T1000 (cell line): ENCODE measurements at regions not wholly inside any gene's neighbourhood (a gene's known extent, or its start where the extent isn't known, plus 50 kb on each side); places are given as distances from the start of the nearest gene placed in this dataset.

Source experiments
- DNase-seq: peaks from one replicate; lab custom pipeline; 2025; ENCODE audit warnings: mixed read lengths; lab: John Stamatoyannopoulos, UW

DNA sequence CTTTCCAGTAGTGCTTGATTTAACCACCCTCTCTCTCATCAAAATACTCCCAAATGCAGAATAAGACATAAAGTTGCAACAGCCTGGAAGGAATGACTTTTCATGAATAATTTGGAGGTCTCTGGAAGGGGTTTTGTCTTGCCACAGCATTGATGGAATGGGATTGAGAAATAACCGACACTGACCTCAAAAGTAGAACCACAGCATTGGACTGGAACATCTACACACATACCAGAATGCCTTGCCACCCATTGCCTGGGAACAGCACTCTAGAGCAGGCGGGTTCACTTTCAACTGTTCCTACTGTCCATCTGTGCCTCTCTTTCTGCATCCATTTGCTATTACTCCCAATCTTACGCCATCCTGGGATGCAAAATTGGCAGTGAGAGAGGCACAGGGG lies 149.1 kb upstream of the USP24 start:
- DNase-seq: no peak

DNA sequence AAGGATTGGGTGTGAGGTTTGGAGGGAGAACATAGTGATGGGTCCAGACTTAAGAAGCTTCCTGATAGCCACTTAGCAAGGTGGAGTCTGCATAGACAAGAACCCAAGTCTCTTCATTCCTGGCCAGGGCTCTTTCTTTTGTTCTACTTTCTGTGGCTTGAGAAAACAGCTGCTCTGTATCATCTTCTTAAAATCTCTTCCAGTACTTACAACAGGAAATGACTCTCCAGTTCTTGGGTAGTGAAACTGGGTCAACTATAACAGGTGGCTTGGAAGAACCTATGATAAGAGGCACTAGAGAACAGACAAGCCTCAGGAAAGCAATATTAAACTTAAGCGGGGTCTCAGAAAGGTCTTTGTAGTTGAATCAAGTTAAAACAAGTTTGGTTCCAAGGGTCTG lies 148.1 kb upstream of the USP24 start:
- DNase-seq: no peak

GRCh38 chr1:55362558-55362957 lies 147.4 kb upstream of the USP24 start:
- DNase-seq: peak; percentile 16

- DNase-seq: no peak
These were observed 144.4 kb upstream of the USP24 start for GRCh38 chr1:55359611-55360010.

GRCh38 chr1:55358581-55358980 lies 143.4 kb upstream of the USP24 start:
- no peak for DNase-seq

- DNase-seq: no peak
These were observed 140.4 kb upstream of the USP24 start for GRCh38 chr1:55355549-55355948.

GRCh38 chr1:55353707-55354620 lies 138.8 kb upstream of the USP24 start:
- DNase-seq: no peak

DNA sequence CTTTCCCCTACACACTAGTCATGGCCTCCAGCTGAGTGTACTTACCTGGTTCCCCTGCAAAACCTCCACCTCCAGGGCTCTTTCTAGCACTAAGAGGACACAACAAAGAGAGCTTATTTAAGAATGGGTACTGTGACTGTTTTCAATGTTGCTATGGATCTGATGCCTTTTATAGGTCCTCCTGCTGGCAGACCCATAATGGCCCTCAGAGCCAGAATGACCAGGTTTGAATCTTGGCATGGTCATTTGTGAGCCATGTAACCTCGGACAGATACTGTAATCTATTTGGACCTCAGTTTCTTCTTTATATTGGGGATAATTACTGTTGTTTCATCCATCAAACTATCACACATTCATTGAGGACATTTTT lies 137.6 kb upstream of the USP24 start:
- no peak for DNase-seq

DNA sequence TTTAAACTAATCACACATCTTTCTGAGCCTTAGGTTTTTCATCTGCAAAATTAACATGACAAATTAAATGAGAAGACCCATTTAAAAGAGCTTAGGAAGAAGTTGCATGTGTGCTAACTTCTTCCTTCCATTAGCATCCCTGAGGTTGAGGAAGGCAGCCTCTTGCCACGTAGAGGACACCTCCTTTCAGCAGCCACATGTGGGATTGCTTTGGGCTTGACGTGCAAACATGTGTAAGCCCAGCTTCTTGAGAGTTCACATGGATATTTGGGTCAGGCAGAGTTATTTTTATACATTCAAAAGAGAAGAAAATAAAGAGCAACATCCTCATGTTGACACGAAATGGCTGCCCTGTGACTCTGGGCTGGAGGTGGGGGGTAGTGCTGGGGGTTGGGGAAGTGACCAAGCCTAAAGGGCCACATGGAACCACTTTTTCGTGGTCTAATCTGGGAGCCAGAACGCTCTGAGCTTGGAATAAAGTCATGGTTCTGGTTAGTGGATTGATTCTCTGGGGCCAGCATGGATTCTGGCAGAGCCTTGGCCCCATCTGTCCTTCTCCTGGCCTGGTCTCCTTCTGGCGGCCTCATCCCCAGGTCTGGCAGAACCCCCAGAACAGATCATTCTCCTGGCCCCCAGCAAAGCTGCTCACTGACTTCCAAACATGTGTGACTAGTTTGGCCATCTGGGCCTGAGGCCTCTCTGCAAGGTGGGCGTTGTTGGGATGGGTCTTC lies 137.1 kb upstream of the USP24 start:
- no peak for DNase-seq

DNA sequence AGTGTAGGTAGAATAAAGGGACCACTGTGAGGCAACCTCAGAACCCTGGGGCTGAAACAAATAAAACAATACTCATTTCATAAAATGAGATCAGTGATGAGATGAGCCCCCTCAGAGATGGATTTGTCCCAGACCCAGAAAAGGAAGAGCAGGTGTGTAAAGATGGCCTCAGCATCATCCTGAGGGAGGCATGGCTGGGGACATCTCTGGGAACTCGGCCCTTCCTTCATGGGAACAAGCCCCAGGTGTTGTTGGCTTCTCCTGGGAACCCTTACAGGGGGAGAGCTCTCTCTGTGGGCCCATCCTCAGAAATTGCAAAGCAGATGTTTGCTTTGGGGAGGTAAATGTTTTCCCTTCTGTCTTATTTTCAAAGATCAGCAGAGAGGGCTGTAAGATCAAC lies 133.2 kb upstream of the USP24 start:
- DNase-seq: no peak

DNA sequence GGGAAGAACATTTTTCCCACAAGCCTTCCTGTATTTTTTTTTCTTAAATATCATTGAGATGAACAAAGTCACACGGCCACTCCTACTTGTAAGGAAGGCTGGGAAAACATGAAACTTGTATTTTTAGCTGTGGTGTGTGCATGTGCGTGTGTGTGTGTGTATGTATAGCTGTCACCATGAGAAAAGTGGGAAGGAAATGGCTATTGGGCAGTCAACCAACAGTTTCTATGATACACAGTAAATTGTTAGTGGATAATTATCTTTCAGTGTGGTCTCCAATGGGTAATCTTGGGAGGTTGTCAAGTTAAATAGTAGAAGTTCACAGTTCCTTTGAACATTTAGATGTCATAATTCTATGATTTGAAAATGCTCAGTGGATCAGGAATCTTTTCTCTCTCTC lies 132.7 kb upstream of the USP24 start:
- no peak for DNase-seq

GRCh38 chr1:55347041-55347440 lies 131.9 kb upstream of the USP24 start:
- DNase-seq: no peak

DNA sequence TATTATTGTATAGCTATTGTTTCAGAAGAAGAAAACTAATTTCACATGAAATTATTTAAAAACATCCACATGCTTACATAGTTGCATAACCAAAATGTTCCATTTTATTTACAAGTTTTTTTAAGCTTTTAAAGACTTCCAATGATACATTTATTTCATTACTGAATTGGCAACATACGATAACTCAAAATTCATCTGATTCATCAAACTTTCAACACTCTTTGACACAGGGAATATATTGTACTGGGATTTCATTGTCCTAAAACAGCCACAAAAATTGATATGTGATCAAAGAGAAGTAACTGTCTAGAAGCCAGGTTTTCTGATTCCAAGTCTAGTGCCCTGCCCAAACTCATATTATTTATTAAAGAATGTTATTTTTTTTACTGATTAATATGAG lies 131.4 kb upstream of the USP24 start:
- no peak for DNase-seq

GRCh38 chr1:55339681-55340080 lies 124.5 kb upstream of the USP24 start:
- no peak for DNase-seq

DNA sequence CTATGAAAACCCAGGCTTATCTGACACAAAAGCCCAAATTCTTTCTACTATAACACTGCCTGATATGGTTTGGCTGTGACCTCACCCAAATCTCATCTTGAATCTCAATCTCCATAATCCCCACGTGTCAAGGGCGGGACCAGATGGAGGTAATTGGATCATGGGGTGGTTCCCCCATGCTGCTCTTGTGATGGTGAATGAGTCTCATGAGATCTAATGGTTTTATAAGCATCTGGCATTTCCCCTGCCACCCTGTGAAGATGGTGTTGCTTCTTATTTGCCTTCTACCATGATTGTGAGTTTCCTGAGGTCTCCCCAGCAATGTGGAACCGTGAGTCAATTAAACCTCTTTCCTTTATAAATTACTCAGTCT lies 123.3 kb upstream of the USP24 start:
- no peak for DNase-seq

- peak; percentile 15 for DNase-seq
These were observed 122.8 kb upstream of the USP24 start for GRCh38 chr1:55337801-55338447.

DNA sequence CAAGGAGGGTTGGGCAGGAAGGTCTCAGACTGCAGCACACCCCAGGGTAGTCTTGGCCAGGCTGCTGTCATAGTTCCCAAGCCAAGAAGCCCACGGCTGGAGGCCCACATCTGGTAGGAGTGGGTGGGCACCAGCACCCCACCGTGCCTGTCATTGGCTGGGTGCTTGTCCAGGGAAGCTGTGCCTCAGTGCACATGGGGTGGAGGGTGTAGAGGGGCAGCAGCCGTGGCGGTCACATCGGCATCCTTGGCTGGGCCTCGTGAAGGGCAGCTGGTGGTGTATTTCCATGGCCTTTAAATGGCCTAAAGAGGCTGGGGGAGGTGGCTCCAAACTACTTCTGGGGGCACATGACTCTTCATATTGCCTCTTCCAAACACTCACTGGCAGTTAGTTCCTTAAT lies 119.6 kb upstream of the USP24 start:
- no peak for DNase-seq

GRCh38 chr1:55334160-55334559 lies 119.0 kb upstream of the USP24 start:
- no peak for DNase-seq

DNA sequence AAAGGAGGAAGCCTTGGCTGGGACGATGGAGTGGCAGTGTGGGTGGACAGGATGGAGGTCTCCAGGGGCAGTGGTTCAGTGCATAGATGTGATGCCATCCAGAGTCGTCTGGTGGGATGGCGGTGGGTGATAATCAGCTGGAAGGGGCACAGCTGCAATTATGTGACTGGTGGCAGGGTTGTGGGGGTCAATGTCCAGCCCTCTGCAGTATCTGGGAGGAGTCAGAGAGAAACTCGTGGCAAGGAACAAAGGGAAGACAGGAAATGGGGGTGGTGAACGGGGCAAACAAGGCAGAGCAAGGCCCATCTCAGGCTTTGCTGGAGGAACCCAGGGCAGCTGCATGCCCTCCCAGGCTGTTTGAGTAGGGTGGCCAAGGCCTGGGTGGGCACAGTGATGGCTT lies 118.3 kb upstream of the USP24 start:
- no peak for DNase-seq

DNA sequence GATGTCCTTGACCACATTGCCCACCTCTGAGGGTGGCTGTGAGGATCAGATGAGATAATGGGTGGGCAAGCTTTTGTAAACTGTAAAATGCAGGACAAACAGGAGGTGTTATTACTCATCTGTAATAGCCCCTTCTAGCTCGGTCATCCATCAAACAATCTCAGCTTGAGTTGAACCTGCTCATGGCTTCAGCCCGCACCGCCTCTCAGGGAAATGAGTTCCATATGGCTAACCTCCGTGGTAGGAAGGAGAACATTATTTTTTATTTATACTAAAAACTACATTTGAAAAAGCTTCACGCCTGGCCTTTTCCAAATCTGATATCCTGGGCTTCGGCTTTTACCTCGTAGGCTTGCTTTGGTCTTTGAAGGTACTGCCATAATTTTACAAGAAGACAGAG lies 116.2 kb upstream of the USP24 start:
- DNase-seq: no peak

- no peak for DNase-seq
These were observed 114.8 kb upstream of the USP24 start for GRCh38 chr1:55329808-55330432.

DNA sequence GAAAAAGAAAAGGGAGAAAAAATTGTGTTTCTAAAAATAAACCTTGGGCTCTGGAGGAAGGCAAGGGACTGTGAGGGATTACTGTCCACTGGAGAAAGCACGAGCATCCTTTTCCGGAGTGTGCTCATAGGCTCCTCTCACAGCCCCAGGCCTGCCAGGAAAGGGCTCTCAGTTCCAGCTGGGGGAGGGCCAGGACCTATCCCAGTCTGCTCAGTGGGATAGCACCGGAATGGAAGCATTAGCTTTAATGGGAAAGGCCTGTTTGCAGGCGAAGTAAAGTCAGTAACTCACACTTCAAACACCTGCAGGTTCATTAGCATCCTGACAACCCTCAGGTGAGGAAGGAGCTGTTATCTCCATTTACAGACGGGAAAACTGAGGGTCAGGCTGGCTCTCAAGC lies 113.9 kb upstream of the USP24 start:
- DNase-seq: no peak
